ENCODE measurements at regions not wholly inside any gene's neighbourhood (a gene's known extent, or its start where the extent isn't known, plus 50 kb on each side); places are given as distances from the start of the nearest gene placed in this dataset.

- ChIA-PET CTCF (no interaction called here), POLR2A (no interaction called here), RAD21 (ENCODE audit: low non-redundant PET in 1 of 2, low total read pairs in 2 of 2, uncharacterized antibody in 2 of 2, unreplicated experiment in 2 of 2) (no interaction called here)
- no peak overlapping the region for H3K9ac ChIP-seq (ENCODE audit: low read length)
- intact Hi-C loops (cut with micrococcal nuclease), result no loop called here
- DNase-seq (ENCODE audit: low read depth, low spot score) (no peak), ATAC-seq (no peak)
- no peaks in the 10 kb centered on the region for H4K20me1 ChIP-seq (ENCODE audit: insufficient read depth)
- no peak overlapping the region for H3K4me3 ChIP-seq (replicated peaks in 1 of 2; ENCODE audit: low read depth in 1 of 2, low read length in 2 of 2)
- no peaks in the 10 kb centered on the region for H3K9me2 ChIP-seq (ENCODE audit: insufficient read depth)
- H3K27me3 ChIP-seq (ENCODE audit: insufficient read depth, low read length), result no peaks in the 10 kb centered on the region
- H3K79me2 ChIP-seq (ENCODE audit: insufficient read depth, low read length), result no peaks in the 10 kb centered on the region
- H3K36me3 ChIP-seq (ENCODE audit: control insufficient read depth in 1 of 2, insufficient read depth in 2 of 2, low read length in 2 of 2), result no peaks in the 10 kb centered on the region
- peaks cover 7 to 9% of the 10 kb centered on the region in 2 experiments; a peak in 3 of 4 replicates for H3K9me3 ChIP-seq (ENCODE audit: control insufficient read depth in 1 of 2, insufficient read depth in 1 of 2, low read depth in 1 of 2, low read length in 2 of 2)
- no peak overlapping the region for H2AFZ ChIP-seq (ENCODE audit: low read depth, low read length, poor library complexity, severe bottlenecking)
- TF ChIP-seq CBX3 (IDR thresholded peaks at IDR 0.05; ENCODE audit: low read depth) (no peak), POLR2A (IDR thresholded peaks at IDR 0.05; ENCODE audit: borderline replicate concordance, extremely low read depth, insufficient read depth, insufficient read length) (no peak), ELF1 (IDR thresholded peaks at IDR 0.05; ENCODE audit: borderline replicate concordance, low read depth) (no peak), ZBTB33 (IDR thresholded peaks at IDR 0.05; ENCODE audit: extremely low read depth, insufficient replicate concordance, low read length) (no peak), FOSL1 (IDR thresholded peaks at IDR 0.05; ENCODE audit: low read depth) (no peak), RAD21 (IDR thresholded peaks at IDR 0.05; ENCODE audit: low read depth) (no peak), CEBPB (IDR thresholded peaks at IDR 0.05; ENCODE audit: low read depth) (no peak), SRF (IDR thresholded peaks at IDR 0.05; ENCODE audit: low read depth) (no peak), ATF3 (IDR thresholded peaks at IDR 0.05) (no peak), SIN3A (IDR thresholded peaks at IDR 0.05; ENCODE audit: low read depth) (no peak), EZH2phosphoT487 (IDR thresholded peaks at IDR 0.05; ENCODE audit: borderline replicate concordance) (no peak), YY1 (IDR thresholded peaks at IDR 0.05; ENCODE audit: extremely low read depth, insufficient replicate concordance, low read depth, low read length) (no peak), JUND (IDR thresholded peaks at IDR 0.05) (no peak), TCF7L2 (IDR thresholded peaks at IDR 0.05; ENCODE audit: borderline replicate concordance, extremely low read depth, insufficient read depth, insufficient read length) (no peak), EGR1 (IDR thresholded peaks at IDR 0.05; ENCODE audit: low read depth) (no peak)
- no TSS peak for BruUV-seq (replicated peaks)
- H3K27ac ChIP-seq (ENCODE audit: low read depth, low read length), result no peak overlapping the region
- no peaks in the 10 kb centered on the region for H3K4me1 ChIP-seq (ENCODE audit: control insufficient read depth in 1 of 2, insufficient read depth in 2 of 2, low read length in 2 of 2)
- H3K4me2 ChIP-seq (ENCODE audit: low read length), result no peak overlapping the region
Measured at GRCh38 chr2:21915201-21915600, 791.4 kb downstream of the TDRD15 start.
